ENCODE measurements at regions not wholly inside any gene's neighbourhood (a gene's known extent, or its start where the extent isn't known, plus 50 kb on each side); places are given as distances from the start of the nearest gene placed in this dataset.

- no peak for DNase-seq
Observed at GRCh38 chr3:178244733-178245709, 291.2 kb upstream of the KCNMB2 start.

GRCh38 chr3:178246004-178246403, 290.2 kb upstream of the KCNMB2 start:
- DNase-seq: no peak

GRCh38 chr3:178255315-178255714, 280.9 kb upstream of the KCNMB2 start:
- DNase-seq: no peak

- DNase-seq: peak; percentile 19
Observed at GRCh38 chr3:178257491-178257890, 278.7 kb upstream of the KCNMB2 start.

- no peak for DNase-seq
Observed at GRCh38 chr3:178258121-178258520, 278.1 kb upstream of the KCNMB2 start.

- DNase-seq: no peak
Observed at GRCh38 chr3:178259703-178260102, 276.5 kb upstream of the KCNMB2 start.

- DNase-seq: no peak
Observed at GRCh38 chr3:178260887-178261565, 275.2 kb upstream of the KCNMB2 start.

GRCh38 chr3:178263236-178263916, 272.9 kb upstream of the KCNMB2 start:
- no peak for DNase-seq

- DNase-seq: no peak
Observed at GRCh38 chr3:178267158-178267844, 268.9 kb upstream of the KCNMB2 start.

GRCh38 chr3:178270838-178271237, 265.4 kb upstream of the KCNMB2 start:
- no peak for DNase-seq

- no peak for DNase-seq
Observed at GRCh38 chr3:178271740-178272387, 264.4 kb upstream of the KCNMB2 start.

- DNase-seq: no peak
Observed at GRCh38 chr3:178272841-178273240, 263.4 kb upstream of the KCNMB2 start.

- DNase-seq: no peak
Observed at GRCh38 chr3:178274711-178275110, 261.5 kb upstream of the KCNMB2 start.

- no peak for DNase-seq
Observed at GRCh38 chr3:178275311-178275710, 260.9 kb upstream of the KCNMB2 start.

GRCh38 chr3:178275793-178276192, 260.4 kb upstream of the KCNMB2 start:
- no peak for DNase-seq

GRCh38 chr3:178277605-178278004, 258.6 kb upstream of the KCNMB2 start:
- no peak for DNase-seq

GRCh38 chr3:178283561-178283960, 252.7 kb upstream of the KCNMB2 start:
- no peak for DNase-seq

GRCh38 chr3:178284181-178284580, 252.1 kb upstream of the KCNMB2 start:
- no peak for DNase-seq

- no peak for DNase-seq
Observed at GRCh38 chr3:178288074-178288473, 248.2 kb upstream of the KCNMB2 start.

GRCh38 chr3:178289544-178290160, 246.6 kb upstream of the KCNMB2 start:
- DNase-seq: no peak

- no peak for DNase-seq
Observed at GRCh38 chr3:178291574-178292370, 244.5 kb upstream of the KCNMB2 start.
